GM18861 (cell line): ENCODE measurements at regions not wholly inside any gene's neighbourhood (a gene's known extent, or its start where the extent isn't known, plus 50 kb on each side); places are given as distances from the start of the nearest gene placed in this dataset.

Experiments
- ATAC-seq: cut with Tn5 transposase; IDR thresholded peaks from one replicate; pipeline ENCODE4 v1.9.1; 2021; ENCODE audit not compliant: unreplicated experiment

- ATAC-seq, result no peak
Measured at GRCh38 chr2:205902041-205902899, 183.7 kb downstream of the INO80D start.

GRCh38 chr2:205901491-205901890 is 184.5 kb downstream of the INO80D start:
- no peak for ATAC-seq

GRCh38 chr2:205898744-205899143 is 187.2 kb downstream of the INO80D start:
- no peak for ATAC-seq

GRCh38 chr2:205895981-205896655 is 189.9 kb downstream of the INO80D start:
- ATAC-seq, result no peak

GRCh38 chr2:205892665-205893259 is 193.2 kb downstream of the INO80D start:
- ATAC-seq, result no peak

GRCh38 chr2:205892251-205892655 is 193.7 kb downstream of the INO80D start:
- ATAC-seq, result no peak

GRCh38 chr2:205889114-205889513 is 196.9 kb downstream of the INO80D start:
- no peak for ATAC-seq

GRCh38 chr2:205887637-205888036 is 198.3 kb downstream of the INO80D start:
- no peak for ATAC-seq

- no peak for ATAC-seq
Measured at GRCh38 chr2:205885492-205886099, 200.4 kb downstream of the INO80D start.

GRCh38 chr2:205883965-205884364 is 201.7 kb downstream of the NRP2 start:
- ATAC-seq, result no peak

- no peak for ATAC-seq
Measured at GRCh38 chr2:205882806-205883425, 200.6 kb downstream of the NRP2 start.

GRCh38 chr2:205880048-205880447 is 197.7 kb downstream of the NRP2 start:
- ATAC-seq, result no peak

- ATAC-seq, result no peak
Measured at GRCh38 chr2:205878999-205879762, 196.9 kb downstream of the NRP2 start.

- no peak for ATAC-seq
Measured at GRCh38 chr2:205877496-205877895, 195.2 kb downstream of the NRP2 start.

- ATAC-seq, result no peak
Measured at GRCh38 chr2:205876127-205876526, 193.8 kb downstream of the NRP2 start.

- no peak for ATAC-seq
Measured at GRCh38 chr2:205872716-205873115, 190.4 kb downstream of the NRP2 start.

- ATAC-seq, result no peak
Measured at GRCh38 chr2:205869439-205869838, 187.1 kb downstream of the NRP2 start.

- ATAC-seq, result peak; percentile 84
Measured at GRCh38 chr2:205868773-205869333, 186.6 kb downstream of the NRP2 start.

GRCh38 chr2:205868053-205868452 is 185.8 kb downstream of the NRP2 start:
- ATAC-seq, result no peak

- no peak for ATAC-seq
Measured at GRCh38 chr2:205867371-205867770, 185.1 kb downstream of the NRP2 start.
